Transverse colon (tissue), 4 donors: ENCODE measurements at regions not wholly inside any gene's neighbourhood (a gene's known extent, or its start where the extent isn't known, plus 50 kb on each side); places are given as distances from the start of the nearest gene placed in this dataset.

Experiments
- POLR2A ChIP-seq: fragments of 450-650 bp; IDR thresholded peaks from one replicate; pipeline ENCODE4 v1.6.1; 2016; ENCODE audit warnings: antibody characterized with exemption, mild to moderate bottlenecking, moderate library complexity
- POLR2AphosphoS5 ChIP-seq, 3 donors: sonication (generic); formaldehyde crosslinking; IDR thresholded peaks; one replicate each; pipeline ENCODE4 v1.6.1; 2016; ENCODE audit warnings: antibody characterized with exemption in 3 of 3
- TF ChIP-seq, protein P1 (sequence below), 5 experiments: fragments of 200-600 bp in 3 of 5; fragments of 450-650 bp in 2 of 5; sonication (generic) in 3 of 5; IDR thresholded peaks; 1 replicate in 2 of 5; 2 replicates in 3 of 5; pipeline ENCODE4 v1.5.1; 2016 to 2017; ENCODE audit warnings: antibody characterized with exemption in 5 of 5, inconsistent platforms in 3 of 5, mild to moderate bottlenecking in 2 of 5, moderate library complexity in 1 of 5

DNA sequence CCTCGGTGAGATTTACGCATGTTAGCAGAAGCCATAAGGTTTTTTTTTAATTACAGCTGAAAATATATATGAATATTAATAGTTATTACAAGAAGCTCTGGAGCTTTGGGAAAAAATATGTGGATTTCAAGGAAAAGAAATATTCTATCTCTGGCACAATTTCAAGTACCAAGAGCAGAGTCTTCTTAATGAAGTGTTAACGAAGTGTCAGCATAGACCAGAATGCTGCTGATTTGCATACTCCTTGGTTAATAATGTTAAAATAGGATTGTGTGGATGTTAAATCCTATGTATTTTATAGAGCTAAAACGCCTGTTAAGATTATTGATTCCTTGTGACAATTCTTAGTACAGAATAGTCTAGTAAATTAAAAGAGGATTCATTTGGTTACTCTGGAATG lies 57.0 kb upstream of the FAT3 start:
- TF ChIP-seq POLR2A = no peak
- TF ChIP-seq POLR2AphosphoS5 (IDR thresholded peaks at IDR 0.05) = no peak
- TF ChIP-seq, protein P1, sequence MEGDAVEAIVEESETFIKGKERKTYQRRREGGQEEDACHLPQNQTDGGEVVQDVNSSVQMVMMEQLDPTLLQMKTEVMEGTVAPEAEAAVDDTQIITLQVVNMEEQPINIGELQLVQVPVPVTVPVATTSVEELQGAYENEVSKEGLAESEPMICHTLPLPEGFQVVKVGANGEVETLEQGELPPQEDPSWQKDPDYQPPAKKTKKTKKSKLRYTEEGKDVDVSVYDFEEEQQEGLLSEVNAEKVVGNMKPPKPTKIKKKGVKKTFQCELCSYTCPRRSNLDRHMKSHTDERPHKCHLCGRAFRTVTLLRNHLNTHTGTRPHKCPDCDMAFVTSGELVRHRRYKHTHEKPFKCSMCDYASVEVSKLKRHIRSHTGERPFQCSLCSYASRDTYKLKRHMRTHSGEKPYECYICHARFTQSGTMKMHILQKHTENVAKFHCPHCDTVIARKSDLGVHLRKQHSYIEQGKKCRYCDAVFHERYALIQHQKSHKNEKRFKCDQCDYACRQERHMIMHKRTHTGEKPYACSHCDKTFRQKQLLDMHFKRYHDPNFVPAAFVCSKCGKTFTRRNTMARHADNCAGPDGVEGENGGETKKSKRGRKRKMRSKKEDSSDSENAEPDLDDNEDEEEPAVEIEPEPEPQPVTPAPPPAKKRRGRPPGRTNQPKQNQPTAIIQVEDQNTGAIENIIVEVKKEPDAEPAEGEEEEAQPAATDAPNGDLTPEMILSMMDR (IDR thresholded peaks at IDR 0.05) = no peak
